ENCODE measurements at regions not wholly inside any gene's neighbourhood (a gene's known extent, or its start where the extent isn't known, plus 50 kb on each side); places are given as distances from the start of the nearest gene placed in this dataset.

DNA sequence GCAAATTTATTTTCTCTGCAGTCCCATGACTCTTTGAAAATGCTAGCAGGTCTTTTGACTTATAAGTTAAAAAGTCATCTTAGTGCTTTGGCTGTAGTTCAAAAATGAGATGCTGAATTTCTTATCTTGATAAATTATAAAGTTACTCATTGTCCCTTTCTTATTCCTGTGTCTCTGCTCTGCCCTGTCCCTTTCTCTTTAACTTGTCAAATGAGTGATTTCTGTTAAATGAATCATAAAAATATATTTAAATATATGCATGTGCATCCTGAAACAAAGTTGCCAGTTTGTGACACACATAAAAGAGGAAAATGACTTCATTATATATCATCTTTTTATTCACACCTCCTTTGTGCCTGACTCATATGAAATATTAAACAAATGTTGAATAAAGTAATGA lies 1097.3 kb upstream of the EPHA6 start:
- no peaks in the 10 kb centered on the region for H3K36me3 ChIP-seq (ENCODE audit: control insufficient read depth, insufficient read depth, low read length)
- H3K27me3 ChIP-seq (ENCODE audit: control insufficient read depth, insufficient read depth, low read length), result no peaks in the 10 kb centered on the region
- TF ChIP-seq, protein P1, sequence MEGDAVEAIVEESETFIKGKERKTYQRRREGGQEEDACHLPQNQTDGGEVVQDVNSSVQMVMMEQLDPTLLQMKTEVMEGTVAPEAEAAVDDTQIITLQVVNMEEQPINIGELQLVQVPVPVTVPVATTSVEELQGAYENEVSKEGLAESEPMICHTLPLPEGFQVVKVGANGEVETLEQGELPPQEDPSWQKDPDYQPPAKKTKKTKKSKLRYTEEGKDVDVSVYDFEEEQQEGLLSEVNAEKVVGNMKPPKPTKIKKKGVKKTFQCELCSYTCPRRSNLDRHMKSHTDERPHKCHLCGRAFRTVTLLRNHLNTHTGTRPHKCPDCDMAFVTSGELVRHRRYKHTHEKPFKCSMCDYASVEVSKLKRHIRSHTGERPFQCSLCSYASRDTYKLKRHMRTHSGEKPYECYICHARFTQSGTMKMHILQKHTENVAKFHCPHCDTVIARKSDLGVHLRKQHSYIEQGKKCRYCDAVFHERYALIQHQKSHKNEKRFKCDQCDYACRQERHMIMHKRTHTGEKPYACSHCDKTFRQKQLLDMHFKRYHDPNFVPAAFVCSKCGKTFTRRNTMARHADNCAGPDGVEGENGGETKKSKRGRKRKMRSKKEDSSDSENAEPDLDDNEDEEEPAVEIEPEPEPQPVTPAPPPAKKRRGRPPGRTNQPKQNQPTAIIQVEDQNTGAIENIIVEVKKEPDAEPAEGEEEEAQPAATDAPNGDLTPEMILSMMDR (IDR thresholded peaks at IDR 0.05; ENCODE audit: insufficient read depth, low read length, poor library complexity, severe bottlenecking), result no peak
- no peak overlapping the region for H3K4me3 ChIP-seq (ENCODE audit: low read depth, low read length)
- no peak for DNase-seq (ENCODE audit: low read depth)

DNA sequence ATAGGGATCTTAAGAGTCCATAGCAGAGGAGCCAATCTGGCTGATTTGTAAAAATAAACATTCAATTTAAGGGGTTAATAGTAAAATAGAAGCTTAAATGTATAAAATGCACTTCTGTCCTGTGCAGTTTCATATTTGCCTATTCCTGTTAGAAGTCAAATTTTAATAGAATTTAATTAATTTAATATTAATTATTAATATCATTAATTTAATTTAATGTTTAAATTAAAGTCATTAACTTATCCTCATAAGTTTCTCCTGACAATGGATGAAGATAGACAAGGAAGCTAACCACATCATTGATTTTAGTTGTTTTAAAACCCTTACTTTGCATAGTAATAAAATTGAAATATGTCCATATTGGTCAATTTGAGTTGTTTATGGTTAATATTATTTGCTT lies 1096.2 kb upstream of the EPHA6 start:
- no peaks in the 10 kb centered on the region for H3K36me3 ChIP-seq (ENCODE audit: control insufficient read depth, insufficient read depth, low read length)
- DNase-seq (ENCODE audit: low read depth), result no peak
- H3K4me3 ChIP-seq (ENCODE audit: low read depth, low read length), result no peak overlapping the region
- TF ChIP-seq, protein P1 (IDR thresholded peaks at IDR 0.05; ENCODE audit: insufficient read depth, low read length, poor library complexity, severe bottlenecking), result no peak
- no peaks in the 10 kb centered on the region for H3K27me3 ChIP-seq (ENCODE audit: control insufficient read depth, insufficient read depth, low read length)

DNA sequence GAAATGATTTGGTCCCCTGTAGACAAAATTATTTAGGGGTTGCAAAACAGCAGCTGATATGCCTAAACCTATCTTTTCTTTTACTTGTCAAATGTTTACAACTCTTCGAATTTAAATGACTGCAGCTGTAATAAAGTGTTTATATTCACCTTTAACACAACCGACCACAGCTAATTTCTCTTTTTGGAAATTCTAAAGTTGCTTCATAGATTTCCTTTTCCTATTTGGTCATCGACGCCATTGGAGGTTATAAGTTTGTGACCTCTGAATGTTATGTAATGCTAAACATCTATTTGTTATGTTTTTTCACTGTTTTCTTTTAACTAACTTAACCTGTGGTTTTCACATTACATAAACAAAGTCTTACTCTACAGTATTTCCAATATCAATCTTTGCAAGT lies 1094.9 kb upstream of the EPHA6 start:
- no peak for DNase-seq (ENCODE audit: low read depth)
- no peaks in the 10 kb centered on the region for H3K27me3 ChIP-seq (ENCODE audit: control insufficient read depth, insufficient read depth, low read length)
- TF ChIP-seq, protein P1 (IDR thresholded peaks at IDR 0.05; ENCODE audit: insufficient read depth, low read length, poor library complexity, severe bottlenecking), result no peak

DNA sequence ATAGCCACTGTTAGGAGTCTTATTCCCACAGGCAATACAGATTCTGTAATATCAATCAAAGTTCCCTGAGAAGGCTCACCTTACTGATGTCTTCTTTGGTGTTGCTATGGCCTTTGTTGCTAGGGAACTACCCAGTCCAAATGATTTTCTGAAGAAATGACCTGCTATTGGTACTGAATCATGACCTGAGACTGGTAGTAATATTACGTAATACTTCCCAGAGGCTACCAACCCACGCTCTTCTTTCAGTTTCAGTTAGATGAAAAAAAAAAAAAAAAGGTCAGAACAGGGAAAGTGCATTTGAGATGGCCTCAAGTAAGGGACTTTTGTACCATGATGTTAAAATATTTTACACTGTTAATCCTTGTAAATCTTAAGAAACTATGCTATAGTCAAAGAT lies 1092.5 kb upstream of the EPHA6 start:
- Histone ChIP-seq H3K27me3 (ENCODE audit: control insufficient read depth, insufficient read depth, low read length) (no peaks in the 10 kb centered on the region), H3K4me3 (ENCODE audit: low read depth, low read length) (no peak overlapping the region), H3K36me3 (ENCODE audit: control insufficient read depth, insufficient read depth, low read length) (no peaks in the 10 kb centered on the region)
- TF ChIP-seq, protein P1 (IDR thresholded peaks at IDR 0.05; ENCODE audit: insufficient read depth, low read length, poor library complexity, severe bottlenecking), result no peak
- peak; percentile 10 for DNase-seq (ENCODE audit: low read depth)

More for the DNA sequence above, 1094.9 kb upstream of the EPHA6 start:
- no peaks in the 10 kb centered on the region for H3K36me3 ChIP-seq (ENCODE audit: control insufficient read depth, insufficient read depth, low read length)
- no peak overlapping the region for H3K4me3 ChIP-seq (ENCODE audit: low read depth, low read length)

DNA sequence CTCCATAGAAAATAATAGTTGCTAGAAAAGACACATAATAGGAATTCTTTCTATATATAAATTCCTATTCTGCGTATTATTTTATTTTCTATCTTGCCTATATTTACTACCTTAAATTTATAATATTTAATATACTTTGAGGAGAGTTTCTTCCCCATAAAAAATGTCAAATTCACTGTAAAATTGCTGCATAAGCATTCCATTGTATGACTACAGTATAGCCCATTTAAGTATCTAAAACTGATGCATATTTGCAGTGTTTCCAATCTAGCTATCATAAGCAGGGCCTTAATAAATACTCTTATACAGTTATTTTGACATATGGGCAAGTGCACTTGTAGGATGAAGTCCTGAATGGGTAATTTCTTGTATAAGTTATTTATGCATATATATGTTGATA lies 1088.6 kb upstream of the EPHA6 start:
- no peak for DNase-seq (ENCODE audit: low read depth)
- no peak overlapping the region for H3K4me3 ChIP-seq (ENCODE audit: low read depth, low read length)
- no peaks in the 10 kb centered on the region for H3K27me3 ChIP-seq (ENCODE audit: control insufficient read depth, insufficient read depth, low read length)
- H3K36me3 ChIP-seq (ENCODE audit: control insufficient read depth, insufficient read depth, low read length), result no peaks in the 10 kb centered on the region
- TF ChIP-seq, protein P1 (IDR thresholded peaks at IDR 0.05; ENCODE audit: insufficient read depth, low read length, poor library complexity, severe bottlenecking), result no peak

DNA sequence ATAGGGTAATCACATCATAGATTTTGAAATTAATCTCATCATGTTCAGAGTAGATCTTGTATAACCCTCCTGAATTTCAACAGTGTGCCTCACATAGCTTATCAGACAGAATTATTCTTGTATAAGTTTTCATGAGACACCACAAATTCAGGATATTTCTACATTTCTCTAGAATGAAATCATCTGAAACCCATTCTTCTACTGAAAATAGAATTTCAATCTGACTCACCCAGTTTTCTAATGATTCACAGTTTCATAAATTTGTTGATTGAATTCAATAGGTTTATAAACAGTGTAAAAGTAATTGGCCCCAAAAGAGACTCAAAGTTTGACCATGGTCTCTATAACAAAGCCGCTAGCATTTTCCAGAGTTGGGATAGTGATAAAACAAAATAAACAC lies 1082.6 kb upstream of the EPHA6 start:
- TF ChIP-seq, protein P1 (IDR thresholded peaks at IDR 0.05; ENCODE audit: insufficient read depth, low read length, poor library complexity, severe bottlenecking), result no peak
- no peak overlapping the region for H3K4me3 ChIP-seq (ENCODE audit: low read depth, low read length)
- H3K27me3 ChIP-seq (ENCODE audit: control insufficient read depth, insufficient read depth, low read length), result no peaks in the 10 kb centered on the region
- DNase-seq (ENCODE audit: low read depth), result no peak
- no peaks in the 10 kb centered on the region for H3K36me3 ChIP-seq (ENCODE audit: control insufficient read depth, insufficient read depth, low read length)

Data from kidney epithelial cell (primary cell).